Ureter (tissue), 1 donor: ENCODE measurements at regions not wholly inside any gene's neighbourhood (a gene's known extent, or its start where the extent isn't known, plus 50 kb on each side); places are given as distances from the start of the nearest gene placed in this dataset.

ENCODE experiments used
- DNase-seq: peaks from one replicate; pipeline ENCODE4 v3.0.0-alpha.2; 2020; ENCODE audit warnings: low spot score
- donor health status: DM: yes; HTN: yes; CAD: no.

DNA sequence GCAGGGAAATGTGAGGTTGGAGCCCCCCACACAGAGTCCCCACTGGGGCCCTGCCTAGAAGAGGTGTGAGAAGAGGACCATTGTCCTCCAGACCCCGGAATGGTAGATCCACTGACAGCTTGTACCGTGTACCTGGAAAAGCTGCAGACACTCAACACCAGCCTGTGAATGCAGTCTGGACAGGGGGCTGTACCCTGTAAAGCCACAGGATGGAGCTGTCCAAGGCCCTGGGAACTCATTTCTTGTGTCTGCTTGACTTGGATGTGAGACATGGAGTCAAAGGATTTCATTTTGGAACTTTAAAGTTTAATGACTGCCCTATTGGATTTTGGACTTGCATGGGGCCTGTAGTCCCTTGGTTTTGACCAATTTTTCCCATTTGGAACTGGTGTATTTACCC lies 535.0 kb upstream of the MEF2C start:
- no peak for DNase-seq

GRCh38 chr5:89417515-89417914 lies 534.5 kb upstream of the MEF2C start:
- no peak for DNase-seq

GRCh38 chr5:89411891-89412290 lies 528.9 kb upstream of the MEF2C start:
- DNase-seq: no peak

DNA sequence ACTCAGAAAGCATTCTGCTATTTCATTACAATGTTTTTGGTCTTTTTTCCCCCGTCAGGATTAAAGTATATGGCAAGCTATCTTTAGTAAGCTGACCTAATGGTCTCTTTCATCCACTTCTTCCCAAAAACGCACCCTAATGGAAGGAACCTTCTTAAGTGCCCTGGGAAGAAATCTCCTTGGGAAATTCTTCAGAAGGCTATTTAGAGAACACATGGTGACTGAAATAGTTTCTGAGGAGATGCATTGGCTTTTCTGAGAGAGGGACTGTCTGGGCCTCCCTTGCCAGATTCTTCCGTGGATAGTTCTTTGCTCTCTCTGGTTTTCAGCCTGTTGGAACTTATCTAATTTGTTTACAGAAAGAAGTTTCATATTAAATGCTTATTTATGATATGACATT lies 524.1 kb upstream of the MEF2C start:
- DNase-seq: no peak

GRCh38 chr5:89401659-89402058 lies 518.7 kb upstream of the MEF2C start:
- DNase-seq: no peak

GRCh38 chr5:89401012-89401411 lies 518.0 kb upstream of the MEF2C start:
- no peak for DNase-seq

DNA sequence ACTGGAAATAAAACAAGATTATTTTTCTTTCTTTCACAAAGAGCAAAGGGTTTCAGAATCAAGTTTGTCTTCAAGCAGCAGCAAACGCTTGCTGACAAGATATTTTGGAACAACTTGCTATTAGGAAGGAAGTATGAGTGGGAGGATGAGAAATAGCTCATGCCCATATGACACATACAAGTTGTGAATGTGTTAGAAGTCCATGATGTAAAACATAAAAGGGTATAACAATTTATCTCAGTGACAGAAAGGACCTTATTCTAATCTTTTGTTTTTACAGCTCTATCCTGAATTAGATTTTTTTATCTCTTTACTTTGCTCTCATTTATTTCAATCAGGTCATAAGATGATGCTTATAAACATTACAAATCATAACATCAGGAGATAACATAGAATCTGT lies 516.6 kb upstream of the MEF2C start:
- no peak for DNase-seq

DNA sequence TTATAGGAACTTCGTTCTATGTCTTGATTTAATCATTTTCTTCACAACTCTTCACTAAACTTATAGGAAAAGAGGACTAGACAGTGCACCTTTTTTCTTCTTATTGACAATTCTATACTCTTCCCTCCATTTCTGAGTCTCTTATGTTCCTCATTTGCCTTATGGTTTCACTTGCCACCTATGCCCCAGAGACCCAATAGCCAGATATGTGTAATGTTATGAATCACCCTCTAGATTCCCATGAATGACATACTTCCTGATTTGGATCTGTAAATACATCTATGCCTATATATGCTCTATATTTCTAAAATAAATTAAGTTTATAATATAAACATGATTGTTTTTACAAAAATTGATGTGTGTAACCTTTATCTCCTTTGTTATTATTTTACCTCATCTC lies 514.1 kb upstream of the MEF2C start:
- DNase-seq: no peak

DNA sequence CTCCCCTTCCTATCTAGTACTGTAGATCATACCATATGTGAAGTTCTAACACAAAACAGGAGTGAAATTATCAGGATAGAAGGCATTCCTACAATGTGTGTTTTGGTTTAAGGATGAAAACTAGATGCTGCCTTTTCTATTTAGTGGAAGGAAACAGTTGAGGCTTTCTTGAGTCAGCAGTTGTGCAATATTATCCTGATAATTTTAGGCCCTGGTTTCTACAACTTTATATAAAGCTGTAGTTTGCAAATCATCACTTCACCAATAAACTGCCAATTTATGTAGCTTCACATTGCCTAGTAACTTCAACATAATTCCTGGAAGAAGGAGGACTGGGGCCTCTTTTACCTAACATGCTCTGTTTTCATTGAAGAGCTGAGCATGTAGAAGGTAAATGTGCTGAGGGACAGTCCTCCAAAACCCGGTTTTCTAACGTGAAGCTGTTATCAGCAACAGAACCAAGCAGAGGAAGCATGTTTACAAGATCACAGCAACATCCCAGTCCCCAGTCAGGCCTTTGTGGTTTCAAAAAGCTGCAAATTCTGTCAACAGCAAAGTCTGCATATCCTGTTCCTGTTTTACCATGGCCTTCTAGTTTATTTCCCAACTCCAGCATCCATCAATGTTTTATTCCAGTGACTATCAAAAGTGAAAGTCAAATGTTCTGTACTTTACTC lies 513.4 kb upstream of the MEF2C start:
- DNase-seq: no peak

DNA sequence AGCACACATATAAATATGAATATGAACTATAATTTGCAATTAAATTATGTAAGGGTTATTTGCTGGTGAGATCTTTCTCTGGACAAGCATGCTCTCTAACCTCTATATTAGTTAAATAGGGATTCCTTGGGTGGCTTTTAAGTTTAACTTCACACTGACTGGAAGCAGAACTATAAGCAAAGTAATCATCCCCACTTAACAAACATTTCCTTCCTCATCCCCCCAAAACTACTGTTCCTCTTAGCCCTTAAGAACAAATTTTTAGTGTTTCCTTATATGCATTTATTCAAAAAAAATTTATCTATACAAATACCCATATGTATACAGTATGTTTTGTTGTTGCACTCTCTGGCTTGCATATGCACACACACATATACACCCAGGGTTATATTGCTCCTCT lies 512.1 kb upstream of the MEF2C start:
- no peak for DNase-seq

GRCh38 chr5:89388872-89389271 lies 505.9 kb upstream of the MEF2C start:
- DNase-seq: no peak

- no peak for DNase-seq
Observed at GRCh38 chr5:89384391-89384790, 501.4 kb upstream of the MEF2C start.

DNA sequence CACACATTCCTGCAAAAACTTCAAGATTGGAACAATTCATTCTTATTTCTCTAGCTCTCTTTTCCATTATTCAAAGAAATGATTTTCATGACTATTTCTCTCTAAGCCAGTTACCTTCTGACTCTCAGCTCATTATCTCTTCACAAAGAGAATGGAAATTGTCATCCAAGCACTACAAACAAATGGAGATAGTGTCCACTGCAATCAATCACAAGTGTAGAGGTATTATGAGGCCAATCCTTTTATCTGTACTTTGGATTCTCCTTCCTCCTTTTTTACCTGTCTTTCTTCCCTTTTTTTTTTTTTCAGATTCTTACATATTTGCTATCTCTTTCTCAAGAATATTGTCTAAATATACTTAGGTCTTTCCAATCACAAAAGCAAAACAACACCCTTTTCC lies 497.7 kb upstream of the MEF2C start:
- no peak for DNase-seq

DNA sequence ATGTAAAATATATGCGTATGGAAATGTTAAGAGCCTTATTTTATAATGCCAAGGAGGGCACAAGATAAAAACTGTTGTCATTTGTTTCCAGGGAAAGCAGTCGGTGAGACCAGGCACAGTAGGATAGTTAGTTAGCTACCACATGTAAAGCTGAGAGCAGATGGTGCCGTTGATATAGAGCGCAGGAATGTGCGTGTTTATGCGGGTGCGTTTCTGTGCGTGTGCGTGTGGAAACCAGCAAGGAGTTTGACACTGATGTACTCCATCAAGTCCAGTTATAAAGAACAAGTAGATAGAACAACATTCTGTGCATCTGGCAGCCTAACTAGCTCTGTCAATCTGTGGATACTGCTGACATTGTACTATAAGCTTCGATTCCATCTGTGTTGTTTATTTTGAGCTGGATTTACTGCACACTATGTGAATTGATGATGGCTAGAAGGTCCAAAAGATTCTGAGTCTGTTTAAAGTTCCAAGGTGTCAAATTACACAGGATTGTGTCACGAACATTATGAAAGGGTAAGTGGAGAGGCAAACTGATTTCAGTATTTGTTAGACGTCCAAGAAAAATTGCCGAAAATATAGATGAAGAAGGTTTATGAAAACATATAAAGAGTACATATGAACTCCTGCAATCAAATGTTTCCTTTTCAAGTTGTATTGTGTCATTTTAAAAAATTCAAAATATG lies 494.9 kb upstream of the MEF2C start:
- DNase-seq: no peak

DNA sequence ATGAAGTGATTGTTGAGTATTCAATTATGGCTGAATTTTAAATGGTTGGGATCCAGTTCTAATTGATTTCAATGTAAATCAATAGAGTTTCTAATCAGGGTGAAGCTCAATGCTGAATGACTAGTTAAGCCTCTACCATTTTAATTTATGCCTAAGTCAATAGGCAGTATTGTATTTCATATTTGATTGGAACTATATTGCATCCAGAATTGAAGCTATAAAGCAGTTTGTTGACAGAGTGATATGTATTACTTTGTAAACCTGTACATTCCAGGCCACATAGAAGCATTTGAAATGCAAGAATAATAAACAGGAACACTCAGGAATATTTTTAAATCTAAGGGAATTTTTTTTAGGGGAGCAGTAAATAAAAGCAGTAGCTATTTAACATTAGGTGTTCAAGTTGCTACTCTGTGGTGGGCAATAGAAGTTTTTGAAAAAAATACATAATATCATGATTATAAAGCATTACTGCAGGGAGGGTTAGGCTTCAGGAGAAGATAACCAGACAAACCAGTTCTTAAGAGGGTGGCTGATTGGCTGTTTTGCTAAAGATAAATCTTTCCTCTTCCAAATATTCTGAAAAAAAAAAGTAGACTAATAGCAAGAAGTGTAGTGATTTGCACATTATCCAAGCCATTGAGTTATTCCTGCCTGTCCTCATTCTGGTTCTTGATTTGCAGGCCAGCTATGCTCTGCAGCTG lies 492.0 kb upstream of the MEF2C start:
- no peak for DNase-seq

DNA sequence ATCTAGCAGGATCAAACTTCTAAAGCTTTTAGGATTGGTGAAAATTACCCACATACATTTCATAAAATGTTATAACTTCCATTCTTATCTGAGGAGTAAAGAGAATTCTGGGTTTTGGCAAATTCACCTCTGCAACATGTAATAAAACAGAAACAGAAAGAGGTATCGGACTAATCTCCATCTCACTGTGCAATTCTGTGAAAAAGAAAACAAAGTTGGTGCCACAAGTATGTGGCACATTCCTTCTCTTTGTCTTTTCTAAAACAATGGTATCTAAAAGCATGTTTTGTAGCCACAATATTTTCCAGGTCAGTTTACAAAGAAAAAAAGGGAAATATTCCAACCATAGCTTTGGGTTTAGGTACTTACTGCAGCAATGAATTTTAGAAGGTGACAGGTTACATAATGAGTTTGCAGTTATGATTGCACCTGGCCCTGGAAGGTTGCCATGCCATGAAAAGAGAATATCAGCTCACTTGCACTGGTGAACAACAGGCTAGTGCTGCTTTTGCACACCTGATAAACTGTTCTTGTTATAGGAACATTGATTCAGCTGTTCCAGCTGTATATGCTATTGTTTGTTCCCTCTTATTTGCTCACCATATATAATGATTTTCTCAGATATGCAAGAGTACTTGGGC lies 491.3 kb upstream of the MEF2C start:
- DNase-seq: no peak

DNA sequence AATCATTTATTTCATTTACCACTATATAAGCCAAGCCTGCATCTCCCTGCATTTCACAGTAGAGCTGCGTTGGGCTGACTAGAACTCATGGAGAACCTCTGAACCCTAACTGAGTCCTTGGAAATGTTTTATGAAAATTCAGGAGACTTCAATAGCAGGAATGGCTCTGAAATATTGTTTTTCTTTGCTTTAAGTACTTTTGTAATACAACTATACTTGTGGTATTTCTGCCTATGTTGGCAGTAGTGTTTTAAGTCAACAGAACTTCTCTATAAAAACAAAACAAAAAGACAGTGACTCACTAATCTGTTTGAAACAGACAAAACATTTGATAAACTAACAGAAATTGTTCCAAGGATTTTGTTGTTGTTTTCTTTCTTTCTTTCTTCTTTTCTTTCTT lies 489.2 kb upstream of the MEF2C start:
- DNase-seq: no peak

DNA sequence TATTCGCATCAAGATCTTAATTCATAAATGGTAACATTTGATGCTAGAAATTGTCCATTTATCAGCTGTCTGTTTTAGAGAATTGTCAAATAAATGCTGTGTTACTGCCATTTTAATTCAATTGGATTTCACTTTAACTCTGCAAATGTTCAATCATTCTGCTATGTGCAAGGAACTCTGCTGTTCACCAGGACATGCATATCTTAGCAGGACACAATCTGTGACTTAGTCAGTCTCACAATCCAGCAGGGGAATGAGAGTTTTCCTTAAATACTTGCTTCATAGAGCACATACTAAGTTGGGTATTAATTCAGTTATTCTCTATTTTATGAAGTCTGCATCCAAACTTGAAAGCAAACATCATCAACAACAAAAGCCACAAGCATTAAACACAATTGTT lies 488.7 kb upstream of the MEF2C start:
- no peak for DNase-seq

- DNase-seq: no peak
Observed at GRCh38 chr5:89359046-89359445, 476.1 kb upstream of the MEF2C start.

- DNase-seq: no peak
Observed at GRCh38 chr5:89353837-89354551, 471.0 kb upstream of the MEF2C start.

DNA sequence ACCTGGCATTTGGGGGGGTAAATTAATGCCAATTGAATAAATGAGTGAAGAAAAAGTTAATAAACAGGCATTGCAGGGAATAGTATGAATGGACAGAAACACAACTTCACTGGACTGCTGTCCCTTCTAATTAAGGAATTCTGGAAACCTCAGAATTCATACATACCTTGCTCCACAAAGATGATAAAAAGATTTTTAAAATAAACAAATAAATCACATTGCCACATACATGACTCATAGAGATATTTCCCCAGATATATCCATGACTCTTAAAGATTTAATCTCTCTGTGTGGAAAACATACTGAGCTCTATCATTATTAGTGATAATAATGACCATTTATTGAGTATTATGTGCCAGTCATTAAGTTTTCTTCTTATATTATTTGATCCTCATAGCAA lies 469.0 kb upstream of the MEF2C start:
- no peak for DNase-seq

DNA sequence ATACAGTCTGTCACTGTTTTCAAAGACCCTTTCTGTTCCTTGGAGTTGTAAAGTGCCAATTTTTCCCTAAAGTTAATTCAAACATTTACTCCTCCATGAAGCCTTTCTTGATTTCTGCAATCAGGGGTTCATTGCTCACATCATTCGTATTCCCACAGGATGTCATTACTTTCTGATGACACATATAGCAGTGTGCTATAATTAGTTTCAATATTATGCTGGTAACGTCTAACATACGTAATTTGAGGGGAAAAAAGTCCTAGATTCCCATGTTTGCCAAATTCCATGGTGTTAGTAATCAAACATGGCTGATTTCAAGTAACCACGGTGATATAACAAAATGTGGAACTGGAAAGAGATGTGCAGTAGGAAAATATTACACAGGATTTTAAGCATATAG lies 468.2 kb upstream of the MEF2C start:
- DNase-seq: no peak
